KBM-7 (cell line): ENCODE measurements at regions not wholly inside any gene's neighbourhood (a gene's known extent, or its start where the extent isn't known, plus 50 kb on each side); places are given as distances from the start of the nearest gene placed in this dataset.
"Not testable (repeated sequence)": the region's sequence is repeated elsewhere in the genome, so short reads cannot be mapped to it uniquely, and the experiment has no call there.

Experiments used
- DNase-seq: peaks from one replicate; pipeline ENCODE4 v3.0.0-alpha.2; 2015
- in situ Hi-C: fragments of 300-500 bp; cut with MboI; formaldehyde crosslinking; loops from 2 replicates; pipeline ENCODE4 v1.14.3; 2020; ENCODE audit warnings: low sequenced_read_pairs, low pct_unique_long_range_greater_than_20kb, mixed read lengths

- DNase-seq: no peak
- in situ Hi-C loops: no loop called here
Observed at GRCh38 chr2:209097168-209097567, 326.7 kb upstream of the MAP2 start.

- no peak for DNase-seq
- in situ Hi-C loops: no loop called here
Observed at GRCh38 chr2:209102319-209102718, 321.5 kb upstream of the MAP2 start.

DNA sequence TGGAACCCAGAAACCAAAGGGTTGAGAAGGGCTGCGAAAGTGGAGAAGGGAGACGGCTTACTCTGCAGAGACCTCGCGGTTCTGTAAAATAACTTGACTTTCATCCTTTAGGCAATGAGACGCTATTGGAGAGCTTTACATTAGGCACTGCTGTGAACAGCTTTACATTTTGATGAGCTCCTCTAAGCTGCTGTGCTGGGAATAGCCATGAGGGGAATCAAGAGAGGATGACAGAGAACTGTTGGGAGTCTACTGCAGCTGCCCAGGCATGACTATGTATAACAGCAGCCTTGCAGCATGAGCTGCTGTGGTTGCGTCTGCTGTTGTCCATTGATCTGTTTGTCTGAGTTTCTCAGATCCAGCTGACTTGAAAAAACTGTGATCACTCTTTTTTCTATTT lies 310.8 kb upstream of the MAP2 start:
- no peak for DNase-seq
- in situ Hi-C loops: no loop called here

DNA sequence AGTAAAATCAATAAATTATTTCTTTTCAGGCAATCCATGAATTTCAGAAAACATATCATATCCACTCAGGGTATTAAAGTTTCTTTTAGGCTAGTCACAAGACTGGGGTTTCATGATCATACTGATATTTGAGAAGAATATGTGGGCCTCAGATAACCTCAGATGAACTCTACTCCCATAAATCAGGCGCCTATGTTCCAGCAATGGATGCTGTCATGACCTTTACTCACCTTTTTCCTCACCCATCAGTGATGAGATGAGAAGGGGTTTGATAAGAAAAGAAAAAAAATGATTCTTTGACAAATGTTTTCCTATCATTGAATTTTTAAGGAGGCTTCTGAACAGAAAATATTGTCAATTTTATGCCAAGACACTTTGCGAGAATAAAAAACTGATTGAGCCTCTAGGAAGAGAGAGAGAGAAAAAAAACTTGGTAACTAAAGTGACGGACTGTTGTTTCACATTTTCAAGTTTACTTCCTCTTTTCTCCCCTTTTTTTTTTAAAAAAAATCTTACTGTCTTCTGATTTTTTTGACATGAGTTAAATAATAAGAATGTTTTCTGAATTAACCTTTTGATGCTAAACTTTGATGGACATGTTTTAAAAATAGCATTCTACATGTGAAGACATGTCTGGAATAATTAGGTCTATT lies 309.1 kb upstream of the MAP2 start:
- peak; percentile 7 for DNase-seq
- in situ Hi-C loops: no loop called here

GRCh38 chr2:209121691-209122090 lies 302.2 kb upstream of the MAP2 start:
- in situ Hi-C loops: no loop called here
- no peak for DNase-seq

GRCh38 chr2:209125291-209125690 lies 298.6 kb upstream of the MAP2 start:
- in situ Hi-C loops: no loop called here
- DNase-seq: no peak

GRCh38 chr2:209138079-209138478 lies 285.8 kb upstream of the MAP2 start:
- no peak for DNase-seq
- in situ Hi-C loops: no loop called here

GRCh38 chr2:209141142-209141541 lies 282.7 kb upstream of the MAP2 start:
- DNase-seq: no peak
- in situ Hi-C loops: no loop called here

DNA sequence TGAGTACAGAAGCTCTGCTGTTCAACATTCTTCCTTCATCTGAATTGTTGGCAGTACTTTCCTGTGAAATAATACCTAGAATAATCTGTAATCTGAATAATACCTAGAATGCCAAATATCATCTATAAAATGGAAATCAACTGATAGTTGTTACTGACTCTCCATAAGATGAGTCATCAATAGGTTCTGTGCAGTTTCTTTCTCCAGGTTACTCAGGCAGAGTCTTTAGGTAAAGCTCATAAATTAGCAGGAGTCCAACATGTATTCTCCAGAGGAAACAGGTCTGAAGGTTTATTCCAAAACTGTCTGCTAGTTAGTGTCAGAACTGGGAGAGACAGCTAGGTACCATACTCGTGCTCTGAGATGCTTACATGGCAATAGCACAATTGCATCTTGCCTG lies 282.0 kb upstream of the MAP2 start:
- DNase-seq: no peak
- in situ Hi-C loops: no loop called here

- in situ Hi-C loops, DNase-seq: not testable (repeated sequence)
Observed at GRCh38 chr2:209145220-209145691, 278.6 kb upstream of the MAP2 start.

DNA sequence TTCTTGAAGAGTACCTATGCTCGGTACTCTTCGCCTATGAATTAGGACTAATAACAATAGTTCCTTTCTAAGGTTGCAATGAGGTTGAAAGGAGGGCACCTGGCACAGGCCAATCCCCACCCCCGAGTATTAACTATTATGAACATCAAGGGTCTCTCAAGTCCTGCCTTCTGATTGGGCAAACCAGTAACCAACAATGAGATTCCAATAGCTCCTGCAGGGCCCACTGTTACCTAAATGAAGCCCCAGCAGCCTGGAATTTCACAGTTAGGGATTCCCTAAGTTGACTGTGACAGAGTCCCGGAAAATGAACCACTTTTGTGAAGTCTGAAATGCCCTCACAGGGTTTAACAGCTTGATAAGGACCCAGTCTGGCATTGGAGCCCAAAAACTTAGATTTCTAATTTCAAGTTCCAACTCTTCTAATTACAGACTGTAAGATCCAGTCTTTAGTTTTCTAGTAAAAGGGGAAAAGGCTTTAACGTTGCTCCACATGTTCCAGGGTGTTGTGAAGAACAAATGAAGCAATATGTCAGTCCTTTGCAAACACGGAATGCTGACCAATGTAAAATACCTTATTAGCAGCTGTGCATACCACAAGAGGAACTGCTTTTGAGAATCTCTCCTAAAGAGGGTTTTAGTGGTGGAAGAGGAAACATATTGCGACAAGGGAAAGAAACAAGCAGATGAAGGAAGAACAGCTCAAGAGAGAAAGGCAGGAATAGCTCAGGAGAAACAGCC lies 277.7 kb upstream of the MAP2 start:
- DNase-seq: no peak
- in situ Hi-C loops: no loop called here

GRCh38 chr2:209146682-209147320 lies 277.0 kb upstream of the MAP2 start:
- DNase-seq: no peak
- in situ Hi-C loops: no loop called here

- in situ Hi-C loops: no loop called here
- DNase-seq: no peak
Observed at GRCh38 chr2:209147981-209148380, 275.9 kb upstream of the MAP2 start.

GRCh38 chr2:209160800-209161588 lies 262.9 kb upstream of the MAP2 start:
- no peak for DNase-seq
- in situ Hi-C loops: no loop called here

DNA sequence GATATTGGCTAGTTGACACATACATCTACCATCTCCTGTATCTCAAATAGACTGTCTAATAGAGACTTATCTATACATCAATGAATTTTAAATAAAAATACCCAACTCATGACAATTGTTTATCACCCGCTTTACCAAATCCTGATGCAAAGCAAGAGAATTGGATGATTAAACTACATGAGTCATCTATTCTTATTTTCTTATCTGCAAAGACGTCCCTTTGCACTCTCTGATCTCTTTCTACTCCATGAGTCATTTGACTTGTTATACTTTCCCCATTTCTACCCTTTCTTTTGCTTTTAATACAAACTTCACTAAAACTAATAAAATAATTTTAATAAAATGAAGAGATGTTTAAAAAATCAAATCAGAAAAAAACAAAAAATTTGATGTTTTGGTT lies 261.7 kb upstream of the MAP2 start:
- in situ Hi-C loops: no loop called here
- no peak for DNase-seq

DNA sequence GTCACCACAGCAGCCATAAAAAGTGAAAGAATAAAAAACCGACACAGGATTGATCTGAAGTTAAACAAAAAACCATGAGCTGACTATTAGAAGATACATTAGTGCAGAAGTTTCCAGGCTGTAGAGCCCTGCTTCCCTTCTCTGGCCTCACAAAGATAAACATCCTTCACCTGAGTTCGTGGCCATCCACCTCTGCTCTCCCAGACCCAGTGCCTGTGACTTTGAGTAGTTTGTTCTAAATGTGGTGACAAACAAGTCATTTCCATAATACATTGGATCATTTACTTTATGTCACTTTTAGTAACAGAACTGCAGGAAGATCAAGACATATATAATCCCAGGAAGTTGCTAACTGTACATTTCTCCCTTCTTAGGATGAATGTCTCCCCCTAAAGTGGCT lies 241.9 kb upstream of the MAP2 start:
- DNase-seq: no peak
- in situ Hi-C loops: no loop called here

- in situ Hi-C loops, DNase-seq: not testable (repeated sequence)
Observed at GRCh38 chr2:209186886-209187285, 237.0 kb upstream of the MAP2 start.

DNA sequence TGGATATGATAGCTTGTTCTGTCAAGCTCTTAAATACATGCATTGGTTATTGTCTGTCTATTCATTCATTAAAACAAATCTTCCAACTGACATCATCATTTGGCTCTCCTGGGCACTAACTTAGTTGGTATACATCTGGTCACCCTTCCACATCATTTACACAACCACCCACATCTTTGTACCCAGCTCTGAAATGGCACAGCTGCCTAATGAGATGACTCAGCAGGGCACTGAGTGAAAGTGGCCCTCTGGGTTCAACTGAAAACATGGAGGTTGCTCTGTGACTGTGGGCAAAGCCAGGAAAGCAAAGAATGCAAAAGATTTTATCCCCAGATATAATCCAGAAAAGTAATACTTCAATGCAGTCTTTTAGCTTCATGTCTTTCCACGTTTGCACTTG lies 234.0 kb upstream of the MAP2 start:
- in situ Hi-C loops: no loop called here
- DNase-seq: no peak

DNA sequence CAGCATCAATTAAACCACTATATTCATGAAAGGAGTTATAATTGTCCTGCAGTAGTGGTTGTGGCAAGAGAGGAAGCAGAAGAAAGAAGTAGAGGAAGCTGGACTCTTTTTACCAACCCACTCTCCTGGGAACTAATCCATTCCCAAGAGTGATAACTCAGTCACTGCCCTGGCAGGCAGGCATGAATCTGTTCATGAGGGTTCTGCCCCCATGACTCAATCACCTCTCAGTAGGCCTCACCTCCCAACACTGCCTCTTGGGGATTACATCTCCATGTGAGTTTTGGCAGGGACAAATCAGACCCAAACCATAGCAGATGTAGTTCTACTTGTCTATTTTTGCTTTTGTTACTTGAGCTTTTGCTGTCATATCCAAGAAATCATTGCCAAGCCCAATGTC lies 232.7 kb upstream of the MAP2 start:
- DNase-seq: no peak
- in situ Hi-C loops: no loop called here

DNA sequence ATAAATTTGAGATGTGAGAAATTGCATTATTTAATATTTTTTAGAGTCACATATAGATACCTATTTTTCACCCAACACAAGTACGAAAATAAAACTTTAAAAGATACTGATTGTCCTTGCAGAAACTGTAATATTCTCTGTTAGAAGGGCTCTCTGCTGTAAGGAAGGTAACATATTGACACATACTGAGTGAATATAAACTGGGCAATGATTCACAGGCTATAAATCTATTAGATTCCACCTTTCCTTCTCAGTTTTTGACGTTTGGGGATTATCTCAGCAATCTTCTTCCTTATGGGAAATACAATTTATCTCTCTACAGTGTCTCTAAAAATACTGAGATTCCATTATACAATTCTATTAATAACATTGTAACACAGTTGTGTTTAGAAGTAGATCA lies 229.1 kb upstream of the MAP2 start:
- in situ Hi-C loops: no loop called here
- no peak for DNase-seq
